AG09309 (cell line): ENCODE measurements at regions not wholly inside any gene's neighbourhood (a gene's known extent, or its start where the extent isn't known, plus 50 kb on each side); places are given as distances from the start of the nearest gene placed in this dataset.

Source experiments
- DNase-seq: peaks from one replicate; pipeline ENCODE4 v3.0.0-alpha.2; 2010; ENCODE audit warnings: low read depth
- H3K4me3 ChIP-seq: 2 replicates; pipeline ENCODE4 v1.5.1; 2011; ENCODE audit warnings: mild to moderate bottlenecking, low read depth, low read length, moderate library complexity; ENCODE audit not compliant: control insufficient read depth
- TF ChIP-seq, protein P1 (sequence below): IDR thresholded peaks from 2 replicates; pipeline ENCODE4 v1.5.1; 2011; ENCODE audit warnings: mild to moderate bottlenecking, low read depth, low read length, inconsistent platforms; ENCODE audit not compliant: insufficient read depth, control insufficient read depth; ENCODE audit errors: missing control alignments

DNA sequence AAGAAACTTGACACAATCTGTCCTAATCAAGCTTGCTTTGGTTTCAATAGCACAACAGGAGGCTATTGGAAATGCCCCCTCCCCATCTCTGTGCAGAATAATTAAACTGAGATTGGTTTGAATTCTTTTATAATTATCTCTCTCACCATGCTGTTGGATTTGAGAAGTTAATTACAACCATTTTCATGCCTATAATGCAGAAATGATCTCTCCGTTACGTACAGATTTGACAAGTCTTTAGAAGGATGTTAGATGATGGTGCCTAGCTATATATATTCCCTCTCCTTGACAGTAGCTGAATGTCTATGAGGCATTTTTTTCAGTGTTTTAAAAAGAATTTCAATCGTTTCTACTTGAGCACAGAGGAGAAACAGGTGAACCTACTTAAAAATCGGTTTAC lies 488.4 kb upstream of the TECRL start:
- no peak overlapping the region for H3K4me3 ChIP-seq
- DNase-seq = no peak
- TF ChIP-seq, protein P1, sequence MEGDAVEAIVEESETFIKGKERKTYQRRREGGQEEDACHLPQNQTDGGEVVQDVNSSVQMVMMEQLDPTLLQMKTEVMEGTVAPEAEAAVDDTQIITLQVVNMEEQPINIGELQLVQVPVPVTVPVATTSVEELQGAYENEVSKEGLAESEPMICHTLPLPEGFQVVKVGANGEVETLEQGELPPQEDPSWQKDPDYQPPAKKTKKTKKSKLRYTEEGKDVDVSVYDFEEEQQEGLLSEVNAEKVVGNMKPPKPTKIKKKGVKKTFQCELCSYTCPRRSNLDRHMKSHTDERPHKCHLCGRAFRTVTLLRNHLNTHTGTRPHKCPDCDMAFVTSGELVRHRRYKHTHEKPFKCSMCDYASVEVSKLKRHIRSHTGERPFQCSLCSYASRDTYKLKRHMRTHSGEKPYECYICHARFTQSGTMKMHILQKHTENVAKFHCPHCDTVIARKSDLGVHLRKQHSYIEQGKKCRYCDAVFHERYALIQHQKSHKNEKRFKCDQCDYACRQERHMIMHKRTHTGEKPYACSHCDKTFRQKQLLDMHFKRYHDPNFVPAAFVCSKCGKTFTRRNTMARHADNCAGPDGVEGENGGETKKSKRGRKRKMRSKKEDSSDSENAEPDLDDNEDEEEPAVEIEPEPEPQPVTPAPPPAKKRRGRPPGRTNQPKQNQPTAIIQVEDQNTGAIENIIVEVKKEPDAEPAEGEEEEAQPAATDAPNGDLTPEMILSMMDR = no peak

DNA sequence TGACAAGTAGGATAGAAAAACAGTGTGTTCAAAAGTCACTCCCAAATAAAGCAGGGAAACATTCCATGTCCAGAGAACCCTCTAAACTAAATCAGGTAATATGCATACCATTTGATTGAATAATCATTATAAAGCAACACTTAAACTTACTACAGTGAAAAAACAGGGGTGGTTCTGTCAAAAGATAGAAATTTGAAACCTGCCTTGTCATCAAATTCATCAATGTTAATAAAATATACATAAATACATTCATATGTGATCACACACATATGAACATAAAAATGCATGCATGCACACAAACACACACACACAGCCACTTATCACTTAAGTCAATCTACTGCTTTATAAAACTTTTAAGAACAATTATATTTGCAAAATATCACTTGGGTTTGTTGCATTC lies 485.8 kb upstream of the TECRL start:
- TF ChIP-seq, protein P1 = no peak
- DNase-seq = no peak
- no peak overlapping the region for H3K4me3 ChIP-seq

DNA sequence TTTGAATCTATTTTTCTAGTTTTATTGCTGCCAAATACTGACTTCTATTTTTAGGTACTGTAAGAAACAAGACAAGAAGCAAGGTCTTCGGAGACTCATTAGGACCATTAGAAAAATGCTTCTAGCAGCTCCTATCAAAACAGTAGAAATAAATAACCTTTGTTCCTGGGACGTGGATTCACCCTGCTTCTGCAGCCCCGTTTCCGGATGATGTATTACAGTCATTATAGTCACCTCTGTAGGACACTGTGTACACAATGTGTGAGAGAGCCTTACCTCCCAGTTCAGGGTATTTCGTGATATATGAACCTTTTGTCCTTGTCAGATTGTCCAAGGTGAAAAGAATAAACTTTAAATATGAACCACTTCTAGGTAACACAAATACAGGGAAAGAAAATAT lies 484.0 kb upstream of the TECRL start:
- H3K4me3 ChIP-seq = no peak overlapping the region
- no peak for DNase-seq
- TF ChIP-seq, protein P1 = no peak

DNA sequence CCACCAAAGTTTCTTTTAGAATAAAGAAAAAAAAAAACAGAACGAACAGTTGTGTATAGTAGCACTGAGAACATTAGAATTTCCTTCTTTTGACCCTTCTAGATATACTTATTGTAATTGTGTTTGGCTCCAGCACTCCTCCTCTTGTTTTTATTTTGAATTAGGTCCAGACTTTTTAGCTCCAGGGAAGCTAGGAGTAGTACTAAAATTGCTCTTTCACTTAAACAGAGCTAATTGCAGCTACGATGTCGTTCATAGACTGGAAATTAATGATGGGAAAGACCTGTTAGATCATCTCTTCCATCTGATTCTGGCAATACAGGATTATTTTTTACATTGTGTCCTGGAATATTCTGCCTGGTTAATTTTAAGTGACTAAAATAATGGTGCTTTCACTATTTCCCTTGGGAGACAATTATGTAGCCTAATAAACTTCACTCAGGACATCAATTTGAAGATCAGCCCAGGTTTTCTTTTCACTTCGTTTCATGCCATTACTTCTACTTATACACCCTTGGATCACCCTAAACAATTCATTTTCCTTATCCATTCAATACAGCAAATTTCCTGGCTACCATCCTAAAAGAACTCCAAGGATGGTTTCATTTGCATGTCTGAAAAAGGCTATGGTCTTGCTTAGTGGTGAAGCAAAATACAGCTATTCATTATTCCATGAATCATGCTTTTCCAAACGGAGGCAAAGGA lies 480.8 kb upstream of the TECRL start:
- DNase-seq = no peak
- TF ChIP-seq, protein P1 = no peak
- no peak overlapping the region for H3K4me3 ChIP-seq

DNA sequence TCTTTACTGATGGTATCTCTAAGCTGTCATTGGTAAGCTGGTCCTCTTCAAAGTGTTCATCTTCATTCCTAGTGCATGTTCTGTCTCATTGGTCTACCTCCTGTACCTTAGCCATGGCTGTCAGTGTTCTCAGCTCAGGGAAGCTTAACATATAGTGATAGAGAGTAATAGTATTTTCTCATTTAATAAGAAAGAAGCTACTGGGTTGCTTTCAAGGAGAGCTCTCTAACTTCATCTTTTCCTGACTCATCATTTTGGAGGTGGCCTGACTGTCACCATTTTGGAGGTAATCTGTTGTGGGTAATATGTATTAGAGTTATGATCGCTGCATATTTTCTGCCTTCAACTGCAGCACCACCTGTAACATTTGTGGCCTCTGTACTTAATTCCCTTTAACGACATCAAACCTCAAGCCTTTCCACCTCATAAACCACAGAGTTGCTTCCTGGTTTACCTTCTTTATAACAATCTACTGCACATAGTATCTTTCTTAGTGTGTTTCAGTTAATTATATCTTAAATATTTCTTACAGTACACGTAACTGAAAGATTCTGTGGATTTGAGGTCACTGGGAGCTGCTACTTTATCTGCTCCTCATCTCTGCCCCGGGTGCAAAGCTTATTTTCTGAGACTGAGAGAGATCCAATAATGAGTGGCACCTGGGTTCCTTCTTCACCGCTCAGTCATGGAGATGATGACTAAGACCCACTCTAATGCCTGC lies 474.0 kb upstream of the TECRL start:
- DNase-seq = no peak
- no peak overlapping the region for H3K4me3 ChIP-seq
- TF ChIP-seq, protein P1 = no peak

DNA sequence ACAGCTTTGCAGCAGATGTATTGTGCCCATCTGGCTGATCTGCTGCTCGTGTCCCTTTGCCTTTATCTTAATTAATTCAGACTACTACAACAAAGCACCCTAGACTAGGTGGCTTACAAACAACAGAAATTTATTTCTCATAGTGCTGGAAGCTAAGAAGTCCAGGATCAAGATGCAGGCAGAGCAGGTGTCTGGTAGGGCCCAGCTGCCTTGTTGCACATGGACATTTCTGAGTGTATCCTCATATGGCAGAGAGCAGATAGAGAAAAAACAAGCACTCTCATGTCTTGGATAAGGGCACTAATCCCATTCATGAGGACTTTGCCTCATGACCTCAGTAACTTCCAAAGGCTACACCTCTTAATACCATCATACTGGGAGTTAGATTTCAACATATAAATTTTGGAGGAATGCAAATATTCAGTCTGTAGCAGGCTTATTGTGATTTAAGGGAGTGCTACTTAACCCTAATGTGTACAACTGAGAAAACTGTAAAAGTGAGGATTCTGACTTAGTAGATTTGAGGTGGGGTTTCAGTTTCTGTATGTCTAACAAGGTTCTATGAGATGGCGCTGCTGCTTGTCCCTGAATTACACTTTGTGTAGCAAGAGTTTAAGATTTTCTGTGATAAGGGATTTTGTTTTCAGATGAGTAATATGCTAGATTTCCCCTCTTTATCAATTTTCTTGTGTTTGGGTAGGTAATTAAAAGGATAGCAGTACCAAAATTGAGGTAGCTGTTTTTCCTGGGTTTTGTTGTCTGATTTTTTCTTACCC lies 473.2 kb upstream of the TECRL start:
- TF ChIP-seq, protein P1 = no peak
- no peak overlapping the region for H3K4me3 ChIP-seq
- no peak for DNase-seq
